IPS DF 19.7 (cell line): ENCODE measurements at regions not wholly inside any gene's neighbourhood (a gene's known extent, or its start where the extent isn't known, plus 50 kb on each side); places are given as distances from the start of the nearest gene placed in this dataset.

Experiments used
- DNase-seq: peaks from one replicate; pipeline ENCODE4 v3.0.0-alpha.2; 2013; ENCODE audit warnings: low read depth, low spot score

DNA sequence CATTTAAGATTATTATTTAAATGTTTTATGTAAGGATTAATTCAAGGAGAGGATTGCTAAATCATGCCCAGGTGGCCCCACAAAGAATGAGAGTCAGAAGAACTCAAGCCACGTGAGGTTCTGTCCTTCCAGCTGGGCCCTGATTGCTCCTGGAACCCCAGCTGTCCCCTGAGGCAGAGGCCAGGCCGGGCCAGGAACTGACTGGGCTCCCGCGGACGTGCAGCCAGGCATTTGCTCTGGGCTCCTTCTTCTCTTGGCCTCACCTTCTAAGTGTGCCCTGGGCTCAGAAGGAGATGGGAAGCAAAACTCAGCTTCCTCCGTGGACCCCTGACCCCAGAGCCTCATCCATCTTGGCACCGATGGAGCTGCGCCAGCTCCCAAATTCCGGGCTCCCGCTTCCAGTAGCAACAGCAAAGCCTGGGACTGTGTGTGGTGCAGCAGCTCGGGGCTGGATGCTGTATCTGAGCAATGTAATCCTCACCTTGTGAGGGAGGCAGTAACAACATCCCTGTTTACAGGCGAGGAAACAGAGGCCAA, 250.6 kb upstream of the PPP2R2D start:
- no peak for DNase-seq

DNA sequence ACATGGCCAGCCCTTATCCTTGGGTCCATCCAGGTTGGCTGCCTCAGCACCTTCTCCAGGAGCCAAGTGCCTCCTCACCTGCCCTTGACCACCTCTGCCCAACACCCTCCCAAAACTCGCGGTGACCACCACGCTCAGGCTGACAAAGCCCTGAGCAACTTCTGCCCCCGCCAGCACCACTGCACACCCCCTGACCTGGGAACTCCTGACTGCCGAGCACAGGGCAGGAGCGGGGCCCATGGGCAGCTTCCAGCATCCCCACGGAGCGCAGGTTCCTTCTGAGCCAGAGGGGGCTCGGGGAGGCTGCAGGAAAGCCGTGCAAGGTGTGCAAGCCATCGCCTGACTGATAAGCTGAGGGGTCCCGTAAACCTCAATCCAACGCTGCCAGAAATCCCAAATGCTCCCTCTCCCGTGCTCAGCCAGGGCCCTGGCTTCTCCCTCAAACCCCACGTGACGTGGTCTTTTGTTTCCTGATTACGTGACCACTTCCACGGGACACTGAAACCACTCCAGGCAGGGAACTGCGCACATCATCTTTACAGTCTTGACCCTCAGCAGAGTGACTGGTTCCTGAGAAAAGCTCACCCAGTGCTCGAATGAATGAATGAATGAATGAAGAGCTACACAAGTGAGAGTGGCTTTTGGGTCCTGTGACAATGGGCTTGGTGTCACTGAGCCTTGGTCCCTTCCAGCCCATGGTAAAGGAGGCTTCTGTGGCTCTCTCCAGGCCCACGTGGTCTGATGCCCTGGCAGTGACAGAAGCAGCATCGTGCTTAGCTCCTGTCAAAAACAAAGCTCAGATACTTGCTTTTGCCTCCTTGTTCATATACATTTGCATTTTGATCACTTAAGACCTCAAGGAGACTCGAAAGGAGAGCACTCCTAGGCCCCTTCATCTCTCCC, 249.8 kb upstream of the PPP2R2D start:
- no peak for DNase-seq

DNA sequence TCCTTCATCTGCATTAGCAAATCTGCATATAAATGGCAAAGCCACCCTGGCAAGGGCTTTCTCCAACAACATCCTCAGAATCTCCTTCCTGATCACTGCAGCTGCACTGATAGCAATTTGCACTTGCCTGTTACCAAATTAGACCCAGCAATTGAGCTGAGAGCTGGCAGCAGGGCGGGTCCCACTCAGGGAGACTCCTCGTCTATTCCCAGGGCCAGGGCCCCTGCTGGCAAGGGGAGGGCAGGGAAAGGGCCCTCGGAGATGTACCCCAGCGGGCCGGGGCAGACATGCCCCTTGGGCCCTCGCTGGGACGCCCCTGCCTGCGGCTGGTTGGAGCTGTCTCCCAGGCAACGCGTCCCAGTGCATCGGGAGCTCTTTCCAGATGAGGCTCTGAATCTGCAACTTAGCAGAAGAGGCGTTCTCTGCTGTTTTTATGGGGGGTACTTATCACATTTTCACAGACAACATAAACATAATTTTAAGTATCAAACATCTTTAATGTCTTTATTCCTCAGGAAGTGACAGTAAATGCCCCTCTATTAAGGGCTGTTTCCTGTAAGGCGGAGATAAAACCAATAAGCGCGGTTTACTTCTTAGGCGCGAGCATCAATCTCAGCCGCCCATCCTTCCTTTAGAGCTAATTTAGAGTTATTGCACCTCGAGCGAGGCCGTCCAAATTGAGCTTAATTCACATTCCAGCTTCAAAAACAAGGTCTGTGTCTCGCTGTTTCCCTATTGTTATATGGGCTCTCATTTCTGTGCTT, 249.0 kb upstream of the PPP2R2D start:
- no peak for DNase-seq

DNA sequence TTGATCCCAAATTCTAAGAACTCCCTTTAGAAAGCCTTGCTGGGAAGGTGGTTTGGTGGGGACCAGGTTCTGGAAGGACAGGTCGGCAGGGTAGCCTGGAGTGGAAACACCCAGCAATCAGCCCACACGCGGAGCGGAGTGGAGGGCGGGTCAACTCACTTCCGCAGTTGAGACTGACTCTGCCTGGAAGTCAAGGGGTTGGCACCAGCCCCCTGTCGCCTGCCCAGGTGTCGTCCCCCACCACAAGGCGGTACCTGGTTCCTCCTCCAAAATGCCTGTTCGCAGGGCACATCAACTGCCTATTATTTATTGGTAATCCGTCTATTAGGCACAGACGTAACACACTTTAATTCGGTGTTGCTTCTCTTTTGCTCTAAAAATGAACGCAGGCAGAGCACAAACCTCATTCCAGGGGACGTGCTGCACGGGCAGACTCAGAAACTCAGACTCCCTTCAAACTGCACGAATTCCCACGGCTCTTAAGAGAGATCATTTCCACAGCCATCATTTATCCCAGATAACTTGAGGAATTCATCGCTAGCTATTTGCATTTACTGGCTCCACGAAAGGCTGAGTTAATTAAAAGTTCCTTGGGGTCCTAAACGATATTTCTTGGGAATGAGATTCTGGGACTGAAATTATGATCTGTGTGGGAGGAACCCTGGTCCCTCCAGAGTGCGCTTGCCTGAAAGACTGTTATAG, 248.2 kb upstream of the PPP2R2D start:
- no peak for DNase-seq

DNA sequence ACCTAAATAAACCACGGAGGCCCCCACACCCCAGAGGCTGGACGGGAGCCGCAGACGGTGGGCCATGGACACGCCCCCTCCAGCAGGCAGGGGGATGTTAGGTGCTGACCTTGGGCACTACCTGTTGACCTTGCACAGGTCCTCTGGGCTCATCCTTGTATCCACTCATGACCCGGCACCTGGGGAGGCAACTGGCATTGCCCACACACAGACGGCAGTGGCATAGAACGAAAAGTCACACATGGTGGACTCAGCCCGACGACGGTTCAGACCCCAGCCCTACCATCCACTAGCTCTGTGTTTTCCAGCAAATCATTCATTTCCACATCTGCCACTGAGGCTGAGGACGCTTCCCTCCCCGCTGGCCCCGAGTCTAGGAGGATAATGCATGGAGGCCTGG, 247.7 kb upstream of the PPP2R2D start:
- no peak for DNase-seq

DNA sequence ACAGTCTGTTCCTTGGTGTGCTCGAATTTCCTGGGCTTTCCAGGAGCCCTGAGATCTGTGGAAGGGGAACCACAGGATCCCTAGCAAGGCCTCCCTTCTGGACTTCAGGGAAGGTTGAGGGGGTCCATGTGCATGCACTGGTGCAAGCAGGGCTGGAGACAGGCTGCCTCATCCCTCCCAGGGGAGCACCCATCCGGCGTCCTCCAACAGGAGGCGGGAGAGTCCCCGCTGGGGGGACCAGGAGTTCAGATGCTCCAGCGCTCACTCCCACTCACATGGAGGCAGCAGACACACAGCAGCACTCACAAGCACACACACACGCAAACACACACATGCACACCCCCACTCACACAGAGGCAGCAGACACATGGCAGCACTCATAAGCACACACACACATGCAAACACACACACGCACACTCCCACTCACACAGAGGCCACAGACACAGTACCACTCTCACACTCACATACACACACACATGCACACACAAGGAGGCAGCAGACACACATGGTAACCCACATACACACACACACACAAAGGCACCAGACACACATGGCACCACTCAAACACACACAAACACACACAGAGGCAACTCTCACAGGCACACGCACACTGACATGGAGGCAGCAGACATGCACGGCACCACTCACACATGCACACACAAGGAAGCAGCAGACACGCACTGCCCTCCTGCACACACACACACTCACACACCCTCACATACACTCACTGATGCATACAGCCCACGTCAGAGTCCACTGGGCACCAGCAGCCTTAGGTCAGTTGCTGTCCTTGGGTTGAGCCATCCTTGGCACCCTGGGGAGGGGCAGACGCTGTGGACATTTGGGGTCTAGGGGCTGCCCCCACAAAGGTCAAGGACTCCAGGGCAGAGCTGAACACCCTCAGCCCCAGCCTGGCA, 247.0 kb upstream of the PPP2R2D start:
- no peak for DNase-seq

DNA sequence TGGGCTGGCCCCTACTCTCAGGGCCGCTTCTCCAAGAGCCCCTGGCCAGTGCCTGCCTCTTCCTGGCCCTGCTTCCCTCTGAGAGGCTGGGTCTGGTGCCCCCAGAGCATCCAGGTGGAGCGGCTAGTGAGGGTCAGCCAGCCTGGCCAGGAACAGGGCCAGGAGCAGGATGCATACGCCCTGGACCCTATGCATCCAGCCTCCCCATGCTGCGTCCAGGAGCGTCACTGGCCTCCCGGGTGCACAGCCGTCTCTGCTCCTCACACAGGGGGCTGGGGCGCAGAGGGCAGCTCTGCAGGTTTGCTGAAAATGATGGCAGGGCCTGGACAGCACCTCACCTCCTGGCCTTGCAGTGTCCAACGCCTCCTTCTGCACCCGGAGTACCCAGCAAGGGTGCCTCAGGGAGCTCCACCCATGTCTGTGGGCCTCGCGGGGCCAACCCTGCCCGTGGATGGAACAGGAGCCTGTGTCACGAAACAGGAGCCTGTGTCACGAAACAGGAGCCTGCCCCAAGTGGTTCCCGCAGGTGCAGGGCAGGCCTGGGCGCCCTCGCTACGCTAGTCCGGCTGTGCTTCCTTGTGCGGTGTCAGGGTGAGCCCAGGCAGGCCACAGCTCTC, 246.2 kb upstream of the PPP2R2D start:
- no peak for DNase-seq

DNA sequence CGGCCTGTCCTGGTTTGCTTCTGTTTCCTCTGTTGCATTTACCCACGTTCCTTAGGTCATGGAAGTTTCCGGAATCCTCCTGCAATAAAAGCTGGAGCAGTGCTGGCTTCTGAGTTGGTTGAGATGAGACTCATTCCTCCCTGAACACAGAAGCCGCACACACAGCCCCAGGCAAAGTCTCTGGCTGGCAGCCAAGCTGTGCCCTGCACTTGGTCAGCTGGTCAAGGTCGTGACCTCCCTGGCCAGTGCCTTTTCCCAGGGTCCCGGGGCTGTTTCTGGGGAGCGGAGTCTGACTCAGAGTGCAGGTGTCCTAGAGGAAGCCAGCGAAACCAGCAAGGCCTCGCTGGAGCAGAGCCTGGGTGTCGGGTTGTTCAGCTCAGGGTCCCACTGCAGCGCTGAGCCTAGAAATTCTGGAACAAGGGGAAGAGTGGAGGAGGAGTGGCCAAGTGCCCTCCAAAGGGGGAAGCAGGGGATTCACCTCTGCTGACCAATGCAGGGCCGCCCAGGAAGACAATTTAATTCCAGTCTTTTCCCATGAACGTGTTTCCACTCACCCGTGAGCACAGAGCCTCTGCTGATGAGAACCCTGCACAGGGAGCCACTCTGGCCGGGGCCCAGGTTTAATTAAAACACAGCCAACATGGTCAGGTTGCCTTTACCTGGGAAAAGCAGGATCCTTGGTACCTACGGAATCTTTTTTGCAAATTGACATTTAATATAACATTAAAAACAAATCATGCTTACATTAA, 245.5 kb upstream of the PPP2R2D start:
- no peak for DNase-seq

DNA sequence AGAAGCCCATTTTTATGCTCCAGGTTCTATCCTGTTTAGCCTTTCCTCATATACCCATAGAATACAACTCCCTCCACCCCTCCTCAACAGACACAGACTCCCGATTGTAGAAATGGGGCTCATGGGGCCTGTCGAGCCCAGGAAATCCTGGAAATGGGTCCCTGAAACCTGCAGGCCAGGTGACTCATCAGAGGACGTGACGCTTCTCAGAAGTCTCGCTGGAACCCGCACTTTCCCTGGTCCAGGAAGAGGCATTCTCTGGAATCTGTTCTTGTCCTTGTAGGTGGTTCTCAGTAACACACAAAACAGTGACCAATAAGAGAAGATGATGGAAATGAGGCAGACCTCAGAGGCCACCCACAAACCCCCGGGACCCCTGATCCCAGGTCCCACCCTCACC, 244.8 kb upstream of the PPP2R2D start:
- DNase-seq, result no peak

DNA sequence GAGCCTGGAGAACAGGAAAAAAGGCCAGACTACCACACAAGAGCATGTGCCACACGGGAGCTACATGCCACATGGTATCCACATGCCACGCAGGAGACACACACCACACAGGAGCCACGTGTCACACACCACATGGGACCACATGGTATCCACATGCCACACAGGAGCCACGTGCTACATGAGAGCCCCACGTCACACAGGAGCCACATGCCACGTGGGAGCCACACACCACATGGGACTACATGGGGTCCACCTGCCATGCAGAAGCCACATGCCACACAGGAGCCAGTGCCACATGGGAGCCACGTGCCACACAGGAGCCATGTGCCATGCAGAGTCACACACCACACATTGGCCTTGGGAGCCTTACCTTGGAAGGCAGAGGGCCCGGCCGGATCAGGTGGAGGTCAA, 244.4 kb upstream of the PPP2R2D start:
- no peak for DNase-seq

DNA sequence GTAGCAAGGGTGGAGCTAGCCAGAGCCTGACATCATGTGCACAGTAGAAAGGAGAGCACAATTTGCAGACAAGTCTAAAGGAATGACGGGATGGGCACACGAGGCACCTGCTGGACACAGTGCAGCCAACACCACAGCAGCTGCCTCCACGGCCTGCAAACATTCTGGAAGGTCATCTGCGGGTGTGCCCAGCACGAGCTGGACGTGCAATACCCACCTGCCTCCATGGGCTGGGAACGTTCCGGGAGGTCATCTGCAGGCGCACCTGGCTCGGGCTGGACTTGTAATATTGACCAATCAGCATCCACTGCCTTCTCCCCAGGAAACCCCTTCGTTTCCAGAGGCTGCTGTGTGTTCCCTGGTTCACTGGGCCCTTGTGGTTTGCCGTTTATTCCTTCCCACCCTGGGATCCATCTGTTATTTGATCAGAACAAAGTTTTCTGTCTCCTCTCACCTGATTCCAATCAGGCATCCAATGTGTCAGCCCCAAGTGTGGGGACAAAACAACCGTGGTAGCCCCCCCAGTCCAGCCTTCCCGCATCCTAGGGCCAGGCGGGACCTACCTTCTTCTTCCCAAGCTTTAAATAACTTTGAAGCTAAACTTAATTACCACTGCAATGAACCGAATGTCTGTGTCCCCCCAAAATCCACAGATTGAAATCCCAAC, 243.4 kb upstream of the PPP2R2D start:
- no peak for DNase-seq

DNA sequence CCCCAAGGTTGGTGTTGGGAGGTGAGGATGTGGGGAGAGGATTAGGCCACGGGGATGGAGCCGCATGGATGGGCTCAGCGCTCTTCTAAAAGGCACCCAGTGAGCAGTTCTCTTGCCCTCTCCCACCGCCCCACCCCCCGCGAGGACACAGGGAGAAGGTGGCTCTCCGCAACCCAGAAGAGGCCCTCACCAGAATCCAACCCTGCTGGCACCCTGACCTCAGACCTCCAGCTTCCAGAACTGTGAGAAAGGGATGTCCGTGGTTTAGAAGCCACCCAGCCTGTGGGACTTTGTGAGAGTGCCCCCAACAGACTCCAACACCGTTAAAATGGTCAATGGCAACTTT, 242.8 kb upstream of the PPP2R2D start:
- DNase-seq, result no peak

DNA sequence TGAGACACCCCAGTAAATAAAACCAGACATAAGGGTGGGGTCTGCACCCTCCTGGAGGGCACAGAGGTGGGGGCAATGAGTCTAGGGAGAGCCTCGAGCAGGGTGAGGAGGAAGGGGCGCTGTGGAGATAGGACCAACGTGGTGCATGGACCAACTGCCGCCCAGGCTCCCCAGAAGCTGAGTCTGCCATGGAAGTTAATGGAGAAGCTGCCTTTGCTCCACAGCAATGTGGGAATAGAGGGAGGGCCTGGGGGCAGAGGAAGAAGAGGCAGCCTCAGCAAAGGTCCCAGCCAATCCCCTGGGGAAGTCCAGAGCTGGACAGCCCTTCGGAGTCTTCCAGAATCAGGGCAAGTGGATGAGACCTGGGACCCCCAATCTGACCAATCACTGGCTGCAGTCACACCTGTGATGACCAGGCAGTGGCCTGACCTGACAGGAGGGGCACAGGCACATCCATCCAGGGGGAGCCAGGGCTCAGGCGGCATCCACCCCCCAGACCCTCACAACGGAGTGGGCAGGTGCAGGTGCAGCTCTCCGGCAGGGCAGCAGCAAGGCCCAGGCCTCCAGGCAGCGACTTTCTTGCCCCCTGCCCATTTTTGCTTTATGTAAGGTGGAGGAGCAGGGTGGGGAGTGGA, 242.2 kb upstream of the PPP2R2D start:
- no peak for DNase-seq

DNA sequence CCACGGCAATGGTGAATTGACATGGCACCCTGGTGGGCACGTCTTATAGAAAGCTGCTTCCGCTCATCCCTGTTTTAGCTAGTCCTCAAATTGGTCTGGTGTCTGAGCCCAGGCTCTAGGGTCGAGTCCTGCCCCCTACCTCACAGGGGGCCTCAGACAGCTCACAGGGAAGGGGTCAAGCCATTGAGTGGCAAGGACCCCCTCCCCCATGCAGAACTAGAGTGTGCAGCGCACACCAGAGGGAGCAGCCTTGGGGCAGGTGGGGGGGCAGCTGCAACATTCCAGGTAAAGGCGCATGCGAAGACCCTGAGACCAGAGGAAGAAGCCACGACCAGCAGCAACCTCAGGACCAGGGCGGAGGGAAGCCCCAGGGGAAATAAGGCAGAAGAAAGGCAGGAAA, 240.4 kb upstream of the PPP2R2D start:
- no peak for DNase-seq

DNA sequence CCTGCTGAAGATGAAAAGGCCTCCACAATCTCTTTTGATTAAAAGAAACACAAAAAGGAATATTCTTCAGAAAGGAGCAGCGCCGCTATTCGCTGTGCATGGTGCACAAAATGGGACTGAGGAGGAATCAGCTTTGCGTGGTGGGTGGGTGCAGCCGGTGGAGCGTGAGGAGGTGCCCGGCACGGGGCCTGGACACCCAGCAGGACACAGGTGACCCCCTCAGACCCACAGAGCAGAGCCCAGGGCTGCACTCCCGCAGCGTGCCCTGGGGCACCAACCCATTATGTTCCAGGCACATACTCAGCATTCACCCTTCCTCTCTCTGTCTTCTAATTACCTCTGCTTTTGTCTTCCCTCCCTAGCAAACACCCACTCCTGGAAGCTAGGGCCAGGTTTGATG, 238.0 kb upstream of the PPP2R2D start:
- no peak for DNase-seq

DNA sequence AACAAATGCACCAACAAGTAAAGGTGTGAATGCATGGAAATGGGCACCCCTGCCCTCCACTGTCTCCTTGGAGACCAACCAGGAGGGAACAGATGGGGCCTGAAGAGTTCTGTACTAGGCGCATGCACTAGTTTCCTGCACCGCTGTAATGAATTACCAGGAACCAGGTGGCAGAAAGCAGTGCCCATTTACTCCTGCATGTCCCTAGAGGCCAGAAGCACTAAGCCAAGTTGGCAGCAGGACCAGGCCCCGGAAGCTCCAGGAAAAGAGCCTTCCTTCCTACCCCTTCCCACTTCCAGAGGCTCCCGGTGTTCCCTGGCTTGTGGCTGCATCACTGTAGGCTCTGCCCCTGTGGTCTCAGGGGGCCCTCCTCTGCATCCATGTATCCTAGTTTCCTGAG, 237.5 kb upstream of the PPP2R2D start:
- no peak for DNase-seq

DNA sequence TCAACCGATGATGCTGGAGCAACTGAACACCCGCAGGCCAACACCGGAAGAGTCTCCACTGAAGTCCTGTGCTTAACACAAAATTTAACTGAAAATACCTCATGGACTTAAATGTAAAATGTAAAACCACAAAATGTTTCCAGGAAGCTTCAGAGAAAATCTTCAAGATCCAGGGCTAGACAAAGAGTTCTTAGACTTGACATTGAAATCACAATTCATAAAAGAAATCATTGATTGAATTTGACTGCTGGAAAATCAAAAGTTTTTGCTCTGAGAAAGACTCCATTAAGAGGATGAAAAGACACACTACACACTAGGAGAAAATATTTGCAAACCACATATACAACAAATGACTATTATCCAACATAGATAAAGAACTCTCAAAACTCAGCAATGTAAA, 234.7 kb upstream of the PPP2R2D start:
- no peak for DNase-seq

DNA sequence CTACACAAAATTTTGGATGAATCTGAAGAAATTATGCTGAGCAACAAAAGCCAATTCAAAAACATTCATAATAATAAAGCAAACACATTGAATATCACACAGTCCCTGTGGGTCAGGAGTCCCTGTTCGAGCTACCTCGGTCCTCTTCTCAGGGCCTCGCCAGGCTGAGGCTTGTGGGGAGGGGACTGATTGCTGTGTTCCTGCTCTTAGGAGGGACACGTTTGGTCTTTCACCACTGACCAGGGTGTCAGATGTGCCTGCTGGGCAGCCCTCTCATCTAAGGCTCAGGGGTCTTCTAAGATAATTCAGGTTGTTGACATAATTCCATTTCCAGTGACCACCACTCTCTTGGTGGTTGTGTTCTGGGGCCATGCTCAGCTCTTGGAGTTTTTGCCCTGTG, 233.8 kb upstream of the PPP2R2D start:
- DNase-seq, result no peak

DNA sequence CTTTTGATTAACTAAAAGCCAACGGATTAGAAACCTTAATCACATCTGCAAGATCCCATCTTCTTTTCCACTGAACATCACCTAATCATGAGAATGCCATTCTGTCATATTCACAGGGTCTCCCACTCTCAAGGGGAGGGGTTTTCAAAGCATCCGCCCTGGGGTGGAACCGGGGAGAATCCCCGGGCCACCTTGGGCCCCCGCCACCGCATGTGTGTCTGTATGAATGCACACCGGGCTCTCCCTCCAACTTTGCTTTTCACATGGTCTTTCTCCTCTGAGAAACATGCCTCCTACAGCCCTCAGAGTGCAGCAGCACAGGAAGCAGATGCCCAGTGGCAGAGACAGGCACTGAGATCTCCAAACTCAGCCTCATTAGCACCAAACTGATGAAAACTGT, 233.2 kb upstream of the PPP2R2D start:
- no peak for DNase-seq
